WERI-Rb-1 (cell line): ENCODE measurements at regions not wholly inside any gene's neighbourhood (a gene's known extent, or its start where the extent isn't known, plus 50 kb on each side); places are given as distances from the start of the nearest gene placed in this dataset.

Experiments
- DNase-seq: peaks from one replicate; pipeline ENCODE4 v3.0.0-alpha.2; 2020
- H3K27ac ChIP-seq: fragments of 250-450 bp; sonication (Bioruptor Pico); 2 replicates; pipeline ENCODE4 v1.5.1; 2020; ENCODE audit warnings: mild to moderate bottlenecking, moderate library complexity
- H3K27me3 ChIP-seq: fragments of 250-450 bp; sonication (Bioruptor Pico); 2 replicates; pipeline ENCODE4 v1.5.1; 2021; ENCODE audit warnings: mild to moderate bottlenecking, low read depth, moderate library complexity; ENCODE audit not compliant: insufficient read depth, severe bottlenecking
- H3K36me3 ChIP-seq: fragments of 250-450 bp; sonication (Bioruptor Pico); 2 replicates; pipeline ENCODE4 v1.5.1; 2020; ENCODE audit warnings: mild to moderate bottlenecking, moderate library complexity
- H3K4me3 ChIP-seq: 2 replicates; pipeline ENCODE4 v1.5.1; 2011; ENCODE audit warnings: low read depth, mild to moderate bottlenecking, control low read depth, low read length
- H3K9me3 ChIP-seq: fragments of 250-450 bp; sonication (Bioruptor Pico); 2 replicates; pipeline ENCODE4 v1.5.1; 2021; ENCODE audit warnings: mild to moderate bottlenecking, moderate library complexity; ENCODE audit not compliant: severe bottlenecking
- TF ChIP-seq, protein P1 (sequence below): IDR thresholded peaks from 2 replicates; pipeline ENCODE4 v1.5.1; 2011; ENCODE audit warnings: low read depth, mild to moderate bottlenecking, control low read depth, inconsistent platforms, low read length

- no peaks in the 10 kb centered on the region for H3K9me3 ChIP-seq
- no peak overlapping the region for H3K27ac ChIP-seq
- no peaks in the 10 kb centered on the region for H3K36me3 ChIP-seq
- H3K27me3 ChIP-seq: no peaks in the 10 kb centered on the region
- no peak overlapping the region for H3K4me3 ChIP-seq
- TF ChIP-seq, protein P1, sequence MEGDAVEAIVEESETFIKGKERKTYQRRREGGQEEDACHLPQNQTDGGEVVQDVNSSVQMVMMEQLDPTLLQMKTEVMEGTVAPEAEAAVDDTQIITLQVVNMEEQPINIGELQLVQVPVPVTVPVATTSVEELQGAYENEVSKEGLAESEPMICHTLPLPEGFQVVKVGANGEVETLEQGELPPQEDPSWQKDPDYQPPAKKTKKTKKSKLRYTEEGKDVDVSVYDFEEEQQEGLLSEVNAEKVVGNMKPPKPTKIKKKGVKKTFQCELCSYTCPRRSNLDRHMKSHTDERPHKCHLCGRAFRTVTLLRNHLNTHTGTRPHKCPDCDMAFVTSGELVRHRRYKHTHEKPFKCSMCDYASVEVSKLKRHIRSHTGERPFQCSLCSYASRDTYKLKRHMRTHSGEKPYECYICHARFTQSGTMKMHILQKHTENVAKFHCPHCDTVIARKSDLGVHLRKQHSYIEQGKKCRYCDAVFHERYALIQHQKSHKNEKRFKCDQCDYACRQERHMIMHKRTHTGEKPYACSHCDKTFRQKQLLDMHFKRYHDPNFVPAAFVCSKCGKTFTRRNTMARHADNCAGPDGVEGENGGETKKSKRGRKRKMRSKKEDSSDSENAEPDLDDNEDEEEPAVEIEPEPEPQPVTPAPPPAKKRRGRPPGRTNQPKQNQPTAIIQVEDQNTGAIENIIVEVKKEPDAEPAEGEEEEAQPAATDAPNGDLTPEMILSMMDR: no peak
- DNase-seq: no peak
Measured at GRCh38 chr14:42002141-42002540, 395.5 kb downstream of the LRFN5 start.

- no peaks in the 10 kb centered on the region for H3K27me3 ChIP-seq
- DNase-seq: no peak
- no peak overlapping the region for H3K4me3 ChIP-seq
- no peaks in the 10 kb centered on the region for H3K9me3 ChIP-seq
- TF ChIP-seq, protein P1: no peak
- no peak overlapping the region for H3K27ac ChIP-seq
- no peaks in the 10 kb centered on the region for H3K36me3 ChIP-seq
Measured at GRCh38 chr14:42001431-42001830, 394.8 kb downstream of the LRFN5 start.

DNA sequence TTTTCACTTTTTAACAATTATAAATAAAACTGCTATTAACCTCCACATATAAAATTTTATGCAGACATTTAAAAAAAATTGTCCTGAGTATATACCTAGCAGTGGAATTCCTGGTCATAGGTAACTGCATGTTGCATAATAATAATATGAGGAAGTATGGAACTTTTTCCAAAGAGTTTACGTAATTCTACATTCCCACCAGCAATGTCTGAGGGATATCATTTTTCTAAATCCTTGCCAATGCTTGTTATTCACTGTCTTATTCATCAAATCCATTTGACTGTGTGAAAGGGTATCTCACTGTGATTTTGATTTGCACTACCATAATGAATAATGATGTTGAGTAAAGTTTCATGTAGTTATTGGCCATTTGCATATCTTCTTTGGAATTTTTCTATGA, 393.8 kb downstream of the LRFN5 start:
- TF ChIP-seq, protein P1: no peak
- H3K9me3 ChIP-seq: no peaks in the 10 kb centered on the region
- no peak for DNase-seq
- H3K36me3 ChIP-seq: no peaks in the 10 kb centered on the region
- H3K4me3 ChIP-seq: no peak overlapping the region
- H3K27me3 ChIP-seq: no peaks in the 10 kb centered on the region
- no peak overlapping the region for H3K27ac ChIP-seq

DNA sequence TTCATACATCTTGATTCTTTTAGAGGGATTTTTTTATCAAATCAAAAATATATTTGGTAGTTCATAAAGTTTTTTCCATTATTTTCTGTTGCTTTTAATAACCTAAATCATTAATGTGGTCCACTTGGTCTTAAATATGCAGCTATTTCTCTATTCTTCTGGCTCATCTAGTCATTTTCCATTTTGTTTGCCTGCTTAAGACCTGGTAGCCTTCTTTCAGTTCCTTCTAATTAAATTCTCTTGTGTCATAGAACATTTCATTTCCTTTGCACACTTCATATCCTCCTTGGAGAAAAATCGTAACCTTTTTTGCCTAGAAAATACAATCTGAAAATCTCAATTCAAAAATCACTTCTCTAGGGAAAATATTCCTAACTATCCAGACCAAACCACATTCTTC, 387.0 kb downstream of the LRFN5 start:
- no peak overlapping the region for H3K27ac ChIP-seq
- no peaks in the 10 kb centered on the region for H3K27me3 ChIP-seq
- no peak for DNase-seq
- H3K36me3 ChIP-seq: no peaks in the 10 kb centered on the region
- TF ChIP-seq, protein P1: no peak
- H3K4me3 ChIP-seq: no peak overlapping the region
- H3K9me3 ChIP-seq: no peaks in the 10 kb centered on the region

DNA sequence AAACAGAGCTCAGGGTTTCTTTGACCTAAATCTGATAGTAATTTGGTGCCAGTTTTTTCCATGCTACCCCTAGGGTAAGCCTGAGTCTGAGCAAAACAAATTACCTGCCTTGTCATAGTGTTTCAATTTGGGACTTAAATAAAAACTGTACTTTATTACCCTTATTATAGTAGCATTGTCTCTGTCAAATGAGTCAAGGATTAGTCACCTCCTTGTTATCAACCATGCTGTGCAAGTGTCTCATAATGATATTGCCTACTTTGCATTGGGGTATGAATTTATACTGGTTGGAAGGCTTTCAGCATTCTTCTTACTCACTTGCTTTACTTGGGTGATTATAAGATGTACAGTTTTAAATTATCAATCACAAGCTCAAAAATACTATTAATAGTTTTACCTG, 380.0 kb downstream of the LRFN5 start:
- Histone ChIP-seq H3K27ac (no peak overlapping the region), H3K36me3 (no peaks in the 10 kb centered on the region), H3K4me3 (no peak overlapping the region), H3K9me3 (no peaks in the 10 kb centered on the region), H3K27me3 (no peaks in the 10 kb centered on the region)
- DNase-seq: no peak
- TF ChIP-seq, protein P1: no peak

GRCh38 chr14:41986083-41986645, 379.5 kb downstream of the LRFN5 start:
- TF ChIP-seq, protein P1: no peak
- Histone ChIP-seq H3K9me3 (no peaks in the 10 kb centered on the region), H3K4me3 (no peak overlapping the region), H3K27ac (no peak overlapping the region), H3K36me3 (no peaks in the 10 kb centered on the region), H3K27me3 (no peaks in the 10 kb centered on the region)
- no peak for DNase-seq
